ENCODE measurements at regions not wholly inside any gene's neighbourhood (a gene's known extent, or its start where the extent isn't known, plus 50 kb on each side); places are given as distances from the start of the nearest gene placed in this dataset.

- Histone ChIP-seq H3K79me2 (ENCODE audit: control insufficient read depth, insufficient read depth, low read length) (no peaks in the 10 kb centered on the region), H3K4me2 (ENCODE audit: insufficient read depth, low read length) (no peak overlapping the region), H3K27me3 (ENCODE audit: control insufficient read depth in 2 of 2, insufficient read depth in 2 of 2, low read length in 2 of 2) (no peaks in the 10 kb centered on the region), H3K9me3 (replicated peaks; ENCODE audit: control insufficient read depth, insufficient read depth, low read length) (no peaks in the 10 kb centered on the region), H3K4me3 (replicated peaks in 1 of 3; ENCODE audit: insufficient read depth in 1 of 3, low read depth in 1 of 3, low read length in 3 of 3) (no peak overlapping the region), H3K4me1 (ENCODE audit: control insufficient read depth, extremely low read depth, insufficient read depth, low read length) (no peaks in the 10 kb centered on the region), H3K9ac (replicated peaks; ENCODE audit: extremely low read depth, insufficient read depth, low read length) (no peak overlapping the region), H3K36me3 (ENCODE audit: control insufficient read depth in 2 of 2, extremely low read depth in 1 of 2, insufficient read depth in 2 of 2, low read length in 2 of 2) (no peaks in the 10 kb centered on the region), H3K27ac (ENCODE audit: insufficient read depth, low read depth, low read length) (no peak overlapping the region), H3K9me1 (replicated peaks; ENCODE audit: control insufficient read depth, extremely low read depth, insufficient read depth, low read length) (no peaks in the 10 kb centered on the region), H4K20me1 (replicated peaks; ENCODE audit: control insufficient read depth, extremely low read depth, insufficient read depth, low read length) (no peaks in the 10 kb centered on the region), H2AFZ (ENCODE audit: low read depth, low read length) (no peak overlapping the region)
- DNase-seq (ENCODE audit: low read depth, low spot score) (no peak), FAIRE-seq (no peak)
- POLR2A ChIA-PET = no interaction called here
- no TSS peak for BruUV-seq (replicated peaks)
- dilution Hi-C loops (cut with MboI; ENCODE audit: extremely low pct_ligation_motif_present, low sequenced_read_pairs) = no loop called here
- intact Hi-C loops (cut with micrococcal nuclease) = no loop called here
- CTCF ChIA-PET = no interaction called here
- TF ChIP-seq POLR2A (IDR thresholded peaks at IDR 0.05; ENCODE audit: low read depth, low read length) (no peak), CTCF (IDR thresholded peaks at IDR 0.05; ENCODE audit: extremely low read depth in 1 of 2, insufficient read depth in 1 of 2, low read depth in 1 of 2, low read length in 2 of 2) (no peak), POLR2AphosphoS5 (IDR thresholded peaks at IDR 0.05; ENCODE audit: insufficient read depth, low read depth, low read length) (no peak), MAX (IDR thresholded peaks at IDR 0.05; ENCODE audit: insufficient read depth, insufficient read length) (no peak), GATA2 (IDR thresholded peaks at IDR 0.05; ENCODE audit: insufficient read depth, insufficient read length, low read depth, low read length) (no peak)
Observed at GRCh38 chr7:54161621-54162020, 380.6 kb upstream of the VSTM2A start.

GRCh38 chr7:54166419-54166818 is 375.8 kb upstream of the VSTM2A start:
- Histone ChIP-seq H3K9ac (replicated peaks; ENCODE audit: extremely low read depth, insufficient read depth, low read length) (no peak overlapping the region), H3K79me2 (ENCODE audit: control insufficient read depth, insufficient read depth, low read length) (no peaks in the 10 kb centered on the region), H2AFZ (ENCODE audit: low read depth, low read length) (no peak overlapping the region), H4K20me1 (replicated peaks; ENCODE audit: control insufficient read depth, extremely low read depth, insufficient read depth, low read length) (no peaks in the 10 kb centered on the region), H3K4me1 (ENCODE audit: control insufficient read depth, extremely low read depth, insufficient read depth, low read length) (no peaks in the 10 kb centered on the region), H3K9me1 (replicated peaks; ENCODE audit: control insufficient read depth, extremely low read depth, insufficient read depth, low read length) (no peaks in the 10 kb centered on the region), H3K4me2 (ENCODE audit: insufficient read depth, low read length) (no peak overlapping the region), H3K4me3 (replicated peaks in 1 of 3; ENCODE audit: insufficient read depth in 1 of 3, low read depth in 1 of 3, low read length in 3 of 3) (no peak overlapping the region), H3K27ac (ENCODE audit: insufficient read depth, low read depth, low read length) (no peak overlapping the region), H3K36me3 (ENCODE audit: control insufficient read depth in 2 of 2, extremely low read depth in 1 of 2, insufficient read depth in 2 of 2, low read length in 2 of 2) (no peaks in the 10 kb centered on the region), H3K9me3 (replicated peaks; ENCODE audit: control insufficient read depth, insufficient read depth, low read length) (no peaks in the 10 kb centered on the region), H3K27me3 (ENCODE audit: control insufficient read depth in 2 of 2, insufficient read depth in 2 of 2, low read length in 2 of 2) (no peaks in the 10 kb centered on the region)
- TF ChIP-seq MYC (IDR thresholded peaks at IDR 0.05; ENCODE audit: low read depth, low read length) (no peak), POLR2AphosphoS5 (IDR thresholded peaks at IDR 0.05; ENCODE audit: insufficient read depth, low read depth, low read length) (no peak), POLR2A (IDR thresholded peaks at IDR 0.05; ENCODE audit: low read depth, low read length) (no peak), MAX (IDR thresholded peaks at IDR 0.05; ENCODE audit: insufficient read depth, insufficient read length) (no peak), CTCF (IDR thresholded peaks at IDR 0.05; ENCODE audit: extremely low read depth in 1 of 2, insufficient read depth in 1 of 2, low read depth in 1 of 2, low read length in 2 of 2) (no peak), EZH2 (IDR thresholded peaks at IDR 0.05; ENCODE audit: borderline replicate concordance, low read depth, low read length, severe bottlenecking) (no peak), FOS (IDR thresholded peaks at IDR 0.05; ENCODE audit: borderline replicate concordance, insufficient read depth, low read length) (no peak)
- DNase-seq (ENCODE audit: low read depth, low spot score) (no peak), FAIRE-seq (no peak)
- no TSS peak for BruUV-seq (replicated peaks)
- intact Hi-C loops (cut with micrococcal nuclease) = no loop called here
- POLR2A ChIA-PET = no interaction called here
- dilution Hi-C loops (cut with MboI; ENCODE audit: extremely low pct_ligation_motif_present, low sequenced_read_pairs) = no loop called here
- CTCF ChIA-PET = no interaction called here

Data from endothelial cell of umbilical vein (primary cell).